ENCODE measurements at regions not wholly inside any gene's neighbourhood (a gene's known extent, or its start where the extent isn't known, plus 50 kb on each side); places are given as distances from the start of the nearest gene placed in this dataset.

DNA sequence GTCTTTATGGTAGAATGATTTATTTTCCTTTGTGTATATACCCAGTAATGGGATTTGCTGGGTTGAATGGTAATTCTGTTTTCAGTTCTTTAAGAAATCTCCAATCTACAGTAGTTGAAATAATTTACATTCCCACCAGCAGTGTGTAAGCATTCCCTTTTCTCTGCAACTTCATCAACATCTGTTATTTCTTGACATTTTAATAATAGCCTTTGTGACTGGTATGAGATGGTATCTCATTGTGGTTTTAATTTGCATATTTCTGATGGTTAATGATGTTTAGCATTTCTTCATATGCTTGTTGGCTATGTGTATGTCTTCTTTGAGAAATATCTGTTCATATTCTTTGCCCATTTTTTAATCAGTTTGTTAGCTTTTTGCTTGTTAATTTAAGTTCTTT is 901.2 kb downstream of the METTL15 start:
- no peak for TF ChIP-seq EZH2 (IDR thresholded peaks at IDR 0.05; ENCODE audit: borderline replicate concordance, insufficient read depth, low read depth, low read length, poor library complexity, severe bottlenecking)
- no peak for TF ChIP-seq CTCF (IDR thresholded peaks at IDR 0.05)

All from B cell (primary cell).